Osteoblast (primary cell): ENCODE measurements at regions not wholly inside any gene's neighbourhood (a gene's known extent, or its start where the extent isn't known, plus 50 kb on each side); places are given as distances from the start of the nearest gene placed in this dataset.
A peak's percentile ranks its signal among the peaks of the same experiment; 100 is the strongest.

Source experiments
- DNase-seq: peaks from one replicate; pipeline ENCODE4 v3.0.0; 2011; ENCODE audit warnings: low spot score, mixed read lengths; ENCODE audit not compliant: insufficient read length; ENCODE audit errors: missing footprints
- H2AFZ ChIP-seq: 2 replicates; pipeline ENCODE4 v1.6.0; 2011; ENCODE audit warnings: mild to moderate bottlenecking, low read length
- H3K27ac ChIP-seq: 2 replicates; pipeline ENCODE4 v1.5.1; 2011; ENCODE audit warnings: mild to moderate bottlenecking, low read depth, low read length, moderate library complexity
- H3K27me3 ChIP-seq: 2 replicates; pipeline ENCODE4 v1.6.0; 2012; ENCODE audit warnings: mild to moderate bottlenecking, control low read depth, inconsistent platforms, low read length, moderate library complexity; ENCODE audit not compliant: insufficient read depth
- H3K36me3 ChIP-seq: 2 replicates; pipeline ENCODE4 v1.5.1; 2011; ENCODE audit warnings: mild to moderate bottlenecking, low read length, control low read depth, moderate library complexity; ENCODE audit not compliant: insufficient read depth
- H3K4me1 ChIP-seq: 2 replicates; pipeline ENCODE4 v1.5.1; 2011; ENCODE audit warnings: mild to moderate bottlenecking, low read length, control low read depth, moderate library complexity; ENCODE audit not compliant: insufficient read depth
- H3K4me2 ChIP-seq: 2 replicates; pipeline ENCODE4 v1.6.0; 2011; ENCODE audit warnings: mild to moderate bottlenecking, low read length; ENCODE audit not compliant: insufficient read depth
- H3K4me3 ChIP-seq: fragments of 200-600 bp; sonication (generic); 3 replicates; pipeline ENCODE4 v1.5.1; 2012; ENCODE audit warnings: mild to moderate bottlenecking, low read length, inconsistent platforms; ENCODE audit not compliant: insufficient read depth
- H3K79me2 ChIP-seq: 2 replicates; pipeline ENCODE4 v1.6.0; 2012; ENCODE audit warnings: mild to moderate bottlenecking, low read length, control low read depth, inconsistent platforms; ENCODE audit not compliant: insufficient read depth
- H3K9me3 ChIP-seq: 2 replicates; pipeline ENCODE4 v1.5.1; 2011; ENCODE audit warnings: low read depth, low read length, control low read depth
- H4K20me1 ChIP-seq: 2 replicates; pipeline ENCODE4 v1.6.0; 2012; ENCODE audit warnings: mild to moderate bottlenecking, low read length, control low read depth; ENCODE audit not compliant: insufficient read depth
- CTCF ChIP-seq: IDR thresholded peaks from 2 replicates; pipeline ENCODE4 v1.5.1; 2011; ENCODE audit warnings: mild to moderate bottlenecking, low read depth, low read length, moderate library complexity; ENCODE audit errors: extremely low read depth

- peaks cover 8% of the 10 kb centered on the region for H3K27me3 ChIP-seq
- no peak for TF ChIP-seq CTCF
- H4K20me1 ChIP-seq = no peaks in the 10 kb centered on the region
- no peak overlapping the region for H2AFZ ChIP-seq
- no peak overlapping the region for H3K27ac ChIP-seq
- H3K79me2 ChIP-seq = no peaks in the 10 kb centered on the region
- H3K36me3 ChIP-seq = no peaks in the 10 kb centered on the region
- H3K4me3 ChIP-seq = no peak overlapping the region
- H3K9me3 ChIP-seq = no peaks in the 10 kb centered on the region
- DNase-seq = no peak
- H3K4me2 ChIP-seq = no peak overlapping the region
- H3K4me1 ChIP-seq = peaks cover 12% of the 10 kb centered on the region
These were observed 206.6 kb downstream of the CXCL12 start for GRCh38 chr10:44178281-44178680.

GRCh38 chr10:44177610-44178009 lies 207.3 kb downstream of the CXCL12 start:
- H3K36me3 ChIP-seq = no peaks in the 10 kb centered on the region
- H3K4me2 ChIP-seq = no peak overlapping the region
- no peak overlapping the region for H2AFZ ChIP-seq
- no peak overlapping the region for H3K4me3 ChIP-seq
- no peaks in the 10 kb centered on the region for H3K9me3 ChIP-seq
- H3K27me3 ChIP-seq = peaks cover 8% of the 10 kb centered on the region
- no peak overlapping the region for H3K27ac ChIP-seq
- no peak for TF ChIP-seq CTCF
- no peaks in the 10 kb centered on the region for H3K79me2 ChIP-seq
- H4K20me1 ChIP-seq = no peaks in the 10 kb centered on the region
- H3K4me1 ChIP-seq = peaks cover 12% of the 10 kb centered on the region
- no peak for DNase-seq

DNA sequence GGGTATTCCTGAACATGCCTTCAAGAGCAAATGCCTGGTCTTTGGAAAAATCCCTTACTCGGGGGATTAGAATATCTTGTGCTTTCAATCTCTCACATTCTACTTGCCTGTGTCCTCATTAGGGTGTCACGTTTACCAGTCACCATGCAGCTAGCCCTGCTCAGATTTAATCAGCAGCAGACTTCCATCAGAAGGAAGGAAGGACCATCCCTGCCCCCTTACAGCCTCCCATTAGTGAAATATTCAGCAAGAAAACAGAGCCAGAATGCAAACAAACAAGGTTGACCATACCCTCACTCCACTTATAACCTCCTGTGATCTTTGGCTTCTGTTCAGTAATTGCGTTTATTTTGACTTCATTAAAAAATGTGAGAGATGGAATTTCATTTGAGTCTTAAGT lies 208.6 kb downstream of the CXCL12 start:
- Histone ChIP-seq H3K27me3 (peaks cover 8% of the 10 kb centered on the region), H3K4me2 (no peak overlapping the region), H3K79me2 (no peaks in the 10 kb centered on the region), H3K27ac (no peak overlapping the region), H3K4me1 (peaks cover 12% of the 10 kb centered on the region), H4K20me1 (no peaks in the 10 kb centered on the region), H3K9me3 (no peaks in the 10 kb centered on the region), H3K4me3 (no peak overlapping the region), H3K36me3 (no peaks in the 10 kb centered on the region), H2AFZ (no peak overlapping the region)
- no peak for DNase-seq
- no peak for TF ChIP-seq CTCF

DNA sequence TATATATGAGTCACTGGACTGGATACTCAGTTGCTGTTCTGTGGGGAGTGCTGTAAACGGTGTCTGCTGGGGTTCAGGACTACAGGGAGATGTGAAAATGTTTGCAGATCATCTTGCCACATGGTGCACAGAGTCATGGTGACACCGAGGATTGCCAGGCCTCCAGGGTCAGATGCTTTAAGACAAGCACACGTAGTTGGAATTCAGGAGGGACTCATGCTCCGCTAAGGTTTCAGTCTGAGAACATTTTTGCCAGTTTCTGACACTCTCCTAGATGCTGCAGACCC lies 211.3 kb downstream of the CXCL12 start:
- Histone ChIP-seq H2AFZ (no peak overlapping the region), H3K27me3 (peaks cover 19% of the 10 kb centered on the region), H4K20me1 (no peaks in the 10 kb centered on the region), H3K9me3 (no peaks in the 10 kb centered on the region), H3K36me3 (no peaks in the 10 kb centered on the region), H3K4me3 (no peak overlapping the region), H3K4me1 (no peaks in the 10 kb centered on the region), H3K4me2 (no peak overlapping the region), H3K79me2 (no peaks in the 10 kb centered on the region), H3K27ac (no peak overlapping the region)
- no peak for TF ChIP-seq CTCF
- DNase-seq = peak; percentile 49
